WTC11 (cell line): ENCODE measurements at regions not wholly inside any gene's neighbourhood (a gene's known extent, or its start where the extent isn't known, plus 50 kb on each side); places are given as distances from the start of the nearest gene placed in this dataset.

Experiments used
- ATAC-seq: fragments of 200-7000 bp; cut with Tn5 transposase; 2 replicates; pipeline ENCODE4 v1.10.0; 2021; ENCODE audit warnings: mild to moderate bottlenecking, moderate library complexity
- CTCF ChIA-PET: fragments of 300-600 bp; sonication (Branson Sonifier 250); formaldehyde crosslinking; loops from one replicate; lab custom pipeline; 2021; ENCODE audit warnings: antibody characterized with exemption; lab: Charles Lee
- POLR2A ChIA-PET: fragments of 350-600 bp; sonication (Branson Sonifier 250); formaldehyde crosslinking; loops from one replicate; lab custom pipeline; 2021; ENCODE audit warnings: antibody characterized with exemption; lab: Charles Lee
- DNase-seq: peaks from one replicate; pipeline ENCODE4 v3.0.0; 2021; ENCODE audit warnings: low spot score
- H3K27ac Mint-ChIP-seq: 2 replicates; pipeline ENCODE4 v1.8.0; 2021; ENCODE audit warnings: mixed read lengths
- H3K27me3 Mint-ChIP-seq: 2 replicates; pipeline ENCODE4 v1.8.0; 2021; ENCODE audit warnings: low read depth, mild to moderate bottlenecking, moderate library complexity, mixed read lengths
- H3K36me3 Mint-ChIP-seq: 2 replicates; pipeline ENCODE4 v1.8.0; 2021; ENCODE audit warnings: mixed read lengths
- H3K4me1 Mint-ChIP-seq: 2 replicates; pipeline ENCODE4 v1.8.0; 2022; ENCODE audit warnings: mixed read lengths
- H3K4me3 Mint-ChIP-seq: 2 replicates; pipeline ENCODE4 v1.8.0; 2021; ENCODE audit warnings: mild to moderate bottlenecking, moderate library complexity, mixed read lengths
- H3K9me3 Mint-ChIP-seq: 2 replicates; pipeline ENCODE4 v1.8.0; 2021; ENCODE audit warnings: mixed read lengths
- AR ChIP-seq: fragments of 250-450 bp; sonication (Bioruptor Pico); IDR thresholded peaks from 2 replicates; pipeline ENCODE4 v1.9.0; 2021; ENCODE audit warnings: mild to moderate bottlenecking
- ARID4B ChIP-seq: sonication (generic); formaldehyde crosslinking; IDR thresholded peaks from 2 replicates; pipeline ENCODE4 v1.8.0; 2023; ENCODE audit warnings: missing genetic modification reagents, mild to moderate bottlenecking, borderline replicate concordance
- ATF6 ChIP-seq: sonication (generic); formaldehyde crosslinking; IDR thresholded peaks from 2 replicates; pipeline ENCODE4 v1.8.1; 2023; ENCODE audit warnings: mild to moderate bottlenecking, missing genetic modification reagents
- CREB1 ChIP-seq: sonication (generic); formaldehyde crosslinking; IDR thresholded peaks from 2 replicates; pipeline ENCODE4 v1.8.0; 2023; ENCODE audit warnings: mild to moderate bottlenecking, missing genetic modification reagents
- CREM ChIP-seq: sonication (generic); formaldehyde crosslinking; IDR thresholded peaks from 2 replicates; pipeline ENCODE4 v1.8.1; 2022; ENCODE audit warnings: mild to moderate bottlenecking, missing genetic modification reagents, moderate library complexity
- CTCF ChIP-seq: fragments of 200-600 bp; IDR thresholded peaks from 2 replicates; pipeline ENCODE4 v1.8.0; 2022; ENCODE audit warnings: antibody characterized with exemption
- FOXJ3 ChIP-seq: sonication (generic); formaldehyde crosslinking; IDR thresholded peaks from 2 replicates; pipeline ENCODE4 v1.9.0; 2021; ENCODE audit warnings: missing genetic modification reagents, mild to moderate bottlenecking, borderline replicate concordance
- FOXP1 ChIP-seq: sonication (generic); formaldehyde crosslinking; IDR thresholded peaks from 2 replicates; pipeline ENCODE4 v1.8.0; 2022; ENCODE audit warnings: missing genetic modification reagents, mild to moderate bottlenecking, moderate library complexity, borderline replicate concordance
- MAX ChIP-seq: sonication (generic); formaldehyde crosslinking; IDR thresholded peaks from 2 replicates; pipeline ENCODE4 v1.8.0; 2022; ENCODE audit warnings: mild to moderate bottlenecking, missing genetic modification reagents
- PRRX2 ChIP-seq: fragments of 250-450 bp; sonication (Bioruptor Pico); IDR thresholded peaks from 2 replicates; pipeline ENCODE4 v1.8.0; 2021; ENCODE audit warnings: mild to moderate bottlenecking
- SMAD4 ChIP-seq: sonication (generic); formaldehyde crosslinking; IDR thresholded peaks from 2 replicates; pipeline ENCODE4 v1.8.0; 2022; ENCODE audit warnings: mild to moderate bottlenecking, missing genetic modification reagents
- TCF7 ChIP-seq: sonication (generic); formaldehyde crosslinking; IDR thresholded peaks from 2 replicates; pipeline ENCODE4 v1.8.0; 2022; ENCODE audit warnings: mild to moderate bottlenecking, low read depth, missing genetic modification reagents, moderate library complexity
- ZBTB43 ChIP-seq: sonication (generic); formaldehyde crosslinking; IDR thresholded peaks from 2 replicates; pipeline ENCODE4 v1.8.1; 2023; ENCODE audit warnings: mild to moderate bottlenecking, missing genetic modification reagents
- ZNF263 ChIP-seq: sonication (generic); formaldehyde crosslinking; IDR thresholded peaks from 2 replicates; pipeline ENCODE4 v1.8.1; 2022; ENCODE audit warnings: low read depth, mild to moderate bottlenecking, moderate library complexity, missing genetic modification reagents
- ZNF317 ChIP-seq: sonication (generic); formaldehyde crosslinking; IDR thresholded peaks from 2 replicates; pipeline ENCODE4 v1.8.1; 2023; ENCODE audit warnings: low read depth, mild to moderate bottlenecking, moderate library complexity, missing genetic modification reagents, borderline replicate concordance

- TF ChIP-seq SMAD4 (CRISPR knock-in tag) (no peak), CREB1 (CRISPR knock-in tag) (no peak), ATF6 (no peak), FOXJ3 (CRISPR knock-in tag) (no peak), CREM (CRISPR knock-in tag) (no peak), FOXP1 (CRISPR knock-in tag) (no peak), AR (CRISPR knock-in tag) (no peak), ZNF263 (CRISPR knock-in tag) (no peak), ZBTB43 (CRISPR knock-in tag) (no peak), ZNF317 (CRISPR knock-in tag) (no peak), PRRX2 (CRISPR knock-in tag) (no peak), ARID4B (CRISPR knock-in tag) (no peak), MAX (CRISPR knock-in tag) (no peak), CTCF (no peak), TCF7 (CRISPR knock-in tag) (no peak)
- TF ChIP-seq, all 79 proteins: peak for 0
- no peak overlapping the region for H3K27ac Mint-ChIP-seq
- H3K27me3 Mint-ChIP-seq: peaks cover 7% of the 10 kb centered on the region
- H3K36me3 Mint-ChIP-seq: no peaks in the 10 kb centered on the region
- H3K4me1 Mint-ChIP-seq: peaks cover 26% of the 10 kb centered on the region
- H3K4me3 Mint-ChIP-seq: no peak overlapping the region
- POLR2A ChIA-PET: no interaction called here
- DNase-seq: no peak
- no peak for ATAC-seq
- CTCF ChIA-PET: no interaction called here
- H3K9me3 Mint-ChIP-seq: peaks cover 9% of the 10 kb centered on the region
These were observed 291.6 kb upstream of the SMARCA2 start for GRCh38 chr9:1723522-1724015.
